ENCODE measurements at regions not wholly inside any gene's neighbourhood (a gene's known extent, or its start where the extent isn't known, plus 50 kb on each side); places are given as distances from the start of the nearest gene placed in this dataset.

DNA sequence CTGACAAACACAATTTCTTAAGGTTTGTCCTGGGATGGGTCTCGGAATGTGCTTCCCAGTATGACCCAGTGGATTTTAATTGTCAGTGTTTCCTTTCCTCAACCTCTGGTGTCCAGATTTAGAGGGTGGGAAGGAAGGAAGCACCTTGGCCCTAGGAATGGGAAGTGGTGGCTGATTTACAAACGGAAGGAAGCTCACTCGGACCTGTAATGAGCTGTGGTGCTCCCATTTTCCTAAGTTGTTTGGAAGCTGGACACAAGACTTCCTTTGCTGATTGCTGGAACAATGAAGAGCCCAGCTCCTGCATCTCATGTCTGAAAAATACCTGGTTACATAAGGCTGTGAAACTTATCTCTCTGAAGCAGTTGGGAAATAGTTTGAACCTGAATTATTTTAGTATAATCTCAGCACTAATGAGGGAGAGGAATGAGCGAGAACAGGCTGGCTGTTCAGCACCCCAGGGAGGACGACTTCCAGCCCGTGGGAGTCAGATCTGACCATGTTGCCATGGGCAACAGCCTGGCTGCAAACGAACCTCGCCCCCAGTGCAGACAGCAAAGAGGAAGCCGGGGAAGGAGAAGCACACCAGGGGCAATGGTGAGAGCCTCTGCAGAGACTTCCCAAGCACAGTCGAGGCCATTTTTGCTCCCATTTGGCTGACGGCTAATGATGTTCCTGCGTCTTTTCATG is 74.4 kb upstream of the ASB18 start:
- H3K9me3 ChIP-seq (ENCODE audit: control insufficient read depth in 1 of 2, low read length in 2 of 2): no peaks in the 10 kb centered on the region
- H3K27me3 ChIP-seq (ENCODE audit: control insufficient read depth in 1 of 2, insufficient read depth in 2 of 2, low read length in 2 of 2): no peaks in the 10 kb centered on the region
- no peaks in the 10 kb centered on the region for H3K36me3 ChIP-seq (ENCODE audit: control insufficient read depth in 1 of 2, insufficient read depth in 2 of 2, low read length in 2 of 2)
- no peak overlapping the region for H3K9ac ChIP-seq (ENCODE audit: low read depth in 1 of 2, low read length in 2 of 2)
- peaks cover 15 to 16% of the 10 kb centered on the region in 2 donors for H3K4me1 ChIP-seq (ENCODE audit: control insufficient read depth in 1 of 2, insufficient read depth in 2 of 2, low read length in 2 of 2)
- no peak overlapping the region for H3K27ac ChIP-seq (ENCODE audit: low read depth, low read length)
- no peak overlapping the region for H3K4me3 ChIP-seq (ENCODE audit: low read depth in 1 of 2, low read length in 2 of 2)

DNA sequence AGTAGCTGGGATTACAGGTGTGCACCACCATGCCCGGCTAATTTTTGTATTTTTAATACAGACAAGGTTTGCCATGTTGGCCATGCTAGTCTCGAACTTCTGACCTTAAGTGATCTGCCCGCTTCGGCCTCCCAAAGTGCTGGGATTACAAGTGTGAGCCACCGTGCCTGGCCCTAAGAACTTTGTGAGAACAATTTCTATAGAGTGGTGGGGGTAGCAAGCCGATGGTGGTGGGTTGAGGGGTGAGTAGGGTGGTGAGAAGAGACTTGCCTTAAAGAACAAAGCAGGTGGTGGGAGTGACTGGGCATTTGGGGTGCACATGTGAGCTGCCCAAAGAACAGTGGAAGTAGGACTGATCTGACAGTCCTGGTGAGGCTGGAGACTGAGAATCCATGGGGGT is 76.0 kb upstream of the ASB18 start:
- no peak overlapping the region for H3K9ac ChIP-seq (ENCODE audit: low read depth in 1 of 2, low read length in 2 of 2)
- no peak overlapping the region for H3K4me3 ChIP-seq (ENCODE audit: low read depth in 1 of 2, low read length in 2 of 2)
- no peaks in the 10 kb centered on the region for H3K27me3 ChIP-seq (ENCODE audit: control insufficient read depth in 1 of 2, insufficient read depth in 2 of 2, low read length in 2 of 2)
- H3K4me1 ChIP-seq (ENCODE audit: control insufficient read depth in 1 of 2, insufficient read depth in 2 of 2, low read length in 2 of 2): peaks cover 15 to 16% of the 10 kb centered on the region in 2 donors
- H3K27ac ChIP-seq (ENCODE audit: low read depth, low read length): no peak overlapping the region
- no peaks in the 10 kb centered on the region for H3K9me3 ChIP-seq (ENCODE audit: control insufficient read depth in 1 of 2, low read length in 2 of 2)
- H3K36me3 ChIP-seq (ENCODE audit: control insufficient read depth in 1 of 2, insufficient read depth in 2 of 2, low read length in 2 of 2): no peaks in the 10 kb centered on the region

DNA sequence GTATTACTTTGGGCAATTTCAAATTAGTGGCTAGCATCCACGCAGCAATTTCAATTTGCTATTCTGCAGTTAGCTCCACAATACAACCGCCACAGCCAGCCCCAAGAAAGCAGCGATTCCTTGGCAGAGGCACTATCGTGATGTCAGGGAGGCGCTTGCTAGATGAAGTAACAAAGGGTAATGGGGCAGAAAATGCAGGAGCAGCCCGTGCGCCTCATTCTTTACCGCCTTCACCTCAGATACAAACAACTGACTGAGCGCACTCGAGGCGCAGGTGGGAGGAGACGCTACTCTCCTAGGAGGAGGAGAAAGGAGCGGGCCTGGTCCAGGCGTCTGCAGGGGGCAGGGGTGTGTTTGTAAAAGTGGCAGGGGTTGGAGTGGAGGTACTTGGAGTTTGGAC is 76.9 kb upstream of the ASB18 start:
- Histone ChIP-seq H3K9me3 (ENCODE audit: control insufficient read depth in 1 of 2, low read length in 2 of 2) (no peaks in the 10 kb centered on the region), H3K9ac (ENCODE audit: low read depth in 1 of 2, low read length in 2 of 2) (no peak overlapping the region), H3K4me3 (ENCODE audit: low read depth in 1 of 2, low read length in 2 of 2) (no peak overlapping the region), H3K4me1 (ENCODE audit: control insufficient read depth in 1 of 2, insufficient read depth in 2 of 2, low read length in 2 of 2) (peaks cover 15 to 16% of the 10 kb centered on the region in 2 donors), H3K27me3 (ENCODE audit: control insufficient read depth in 1 of 2, insufficient read depth in 2 of 2, low read length in 2 of 2) (no peaks in the 10 kb centered on the region), H3K36me3 (ENCODE audit: control insufficient read depth in 1 of 2, insufficient read depth in 2 of 2, low read length in 2 of 2) (no peaks in the 10 kb centered on the region), H3K27ac (ENCODE audit: low read depth, low read length) (no peak overlapping the region)

DNA sequence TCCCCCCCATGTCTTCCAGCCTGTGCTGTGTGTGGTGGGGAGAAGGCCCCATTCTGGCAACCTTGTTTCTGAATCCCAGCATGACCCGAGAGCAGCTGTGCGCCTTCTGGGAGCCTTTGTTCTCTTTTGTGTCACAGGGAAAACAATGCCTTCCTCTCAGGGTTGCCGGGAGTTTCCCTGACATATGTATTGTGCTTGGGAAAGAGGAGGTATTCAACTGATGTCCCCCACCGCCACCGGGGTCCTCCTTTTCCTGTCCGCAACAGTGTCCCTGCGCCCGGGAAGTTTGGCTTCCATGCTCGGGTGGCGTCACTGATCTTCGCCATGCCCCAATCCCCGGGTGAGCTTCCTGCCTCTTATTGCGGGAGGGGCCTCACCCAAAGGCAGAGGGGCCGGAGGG is 77.5 kb upstream of the ASB18 start:
- H3K4me3 ChIP-seq (ENCODE audit: low read depth in 1 of 2, low read length in 2 of 2): no peak overlapping the region
- no peaks in the 10 kb centered on the region for H3K9me3 ChIP-seq (ENCODE audit: control insufficient read depth in 1 of 2, low read length in 2 of 2)
- no peak overlapping the region for H3K9ac ChIP-seq (ENCODE audit: low read depth in 1 of 2, low read length in 2 of 2)
- peaks cover 15 to 16% of the 10 kb centered on the region in 2 donors for H3K4me1 ChIP-seq (ENCODE audit: control insufficient read depth in 1 of 2, insufficient read depth in 2 of 2, low read length in 2 of 2)
- H3K27me3 ChIP-seq (ENCODE audit: control insufficient read depth in 1 of 2, insufficient read depth in 2 of 2, low read length in 2 of 2): no peaks in the 10 kb centered on the region
- no peak overlapping the region for H3K27ac ChIP-seq (ENCODE audit: low read depth, low read length)
- no peaks in the 10 kb centered on the region for H3K36me3 ChIP-seq (ENCODE audit: control insufficient read depth in 1 of 2, insufficient read depth in 2 of 2, low read length in 2 of 2)

DNA sequence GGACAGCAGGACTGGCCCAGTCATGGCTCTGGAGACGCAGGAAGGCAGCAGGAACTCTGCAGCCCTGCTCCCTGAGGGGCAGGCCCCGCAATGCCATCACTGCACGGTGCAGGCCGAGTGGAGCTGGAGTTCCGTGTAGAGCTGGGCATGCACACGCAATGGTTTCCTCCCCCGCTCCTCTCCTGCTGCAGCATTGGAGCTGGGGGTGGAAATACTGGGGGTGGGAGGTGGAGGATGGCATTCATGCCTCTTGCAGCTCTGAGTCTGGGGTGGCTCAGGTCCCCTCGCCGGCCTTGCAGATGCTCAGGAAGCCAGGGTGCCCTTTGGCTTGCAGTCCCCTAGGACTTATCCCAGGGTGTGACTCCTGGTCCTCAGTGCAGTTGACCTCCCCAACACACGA is 78.3 kb upstream of the ASB18 start:
- H3K27me3 ChIP-seq (ENCODE audit: control insufficient read depth in 1 of 2, insufficient read depth in 2 of 2, low read length in 2 of 2): no peaks in the 10 kb centered on the region
- no peak overlapping the region for H3K4me3 ChIP-seq (ENCODE audit: low read depth in 1 of 2, low read length in 2 of 2)
- no peaks in the 10 kb centered on the region for H3K36me3 ChIP-seq (ENCODE audit: control insufficient read depth in 1 of 2, insufficient read depth in 2 of 2, low read length in 2 of 2)
- peaks cover 9 to 10% of the 10 kb centered on the region in 2 donors for H3K4me1 ChIP-seq (ENCODE audit: control insufficient read depth in 1 of 2, insufficient read depth in 2 of 2, low read length in 2 of 2)
- H3K27ac ChIP-seq (ENCODE audit: low read depth, low read length): no peak overlapping the region
- no peak overlapping the region for H3K9ac ChIP-seq (ENCODE audit: low read depth in 1 of 2, low read length in 2 of 2)
- H3K9me3 ChIP-seq (ENCODE audit: control insufficient read depth in 1 of 2, low read length in 2 of 2): no peaks in the 10 kb centered on the region

DNA sequence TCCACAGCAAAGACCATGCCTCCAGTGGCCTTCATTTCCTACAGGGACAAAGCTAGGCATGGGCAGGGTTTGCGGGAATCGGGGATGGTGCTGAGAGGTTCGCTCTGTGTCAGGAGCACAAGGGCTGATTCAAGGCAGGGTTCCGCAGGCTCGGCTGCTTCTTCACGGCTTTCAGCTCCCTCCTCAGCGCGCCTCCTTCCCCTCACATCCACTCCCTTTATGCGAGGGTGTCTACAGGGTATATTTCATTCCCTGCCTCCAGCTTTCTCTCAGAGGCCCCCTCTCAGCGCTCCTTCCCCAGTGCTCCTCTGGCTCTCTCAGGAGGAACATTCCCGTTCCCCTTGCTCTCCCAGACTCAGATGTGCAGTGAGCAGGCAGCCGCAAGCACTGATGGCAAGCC is 78.7 kb upstream of the ASB18 start:
- no peaks in the 10 kb centered on the region for H3K36me3 ChIP-seq (ENCODE audit: control insufficient read depth in 1 of 2, insufficient read depth in 2 of 2, low read length in 2 of 2)
- H3K4me1 ChIP-seq (ENCODE audit: control insufficient read depth in 1 of 2, insufficient read depth in 2 of 2, low read length in 2 of 2): peaks cover 7 to 8% of the 10 kb centered on the region in 2 donors
- no peaks in the 10 kb centered on the region for H3K27me3 ChIP-seq (ENCODE audit: control insufficient read depth in 1 of 2, insufficient read depth in 2 of 2, low read length in 2 of 2)
- H3K4me3 ChIP-seq (ENCODE audit: low read depth in 1 of 2, low read length in 2 of 2): no peak overlapping the region
- H3K27ac ChIP-seq (ENCODE audit: low read depth, low read length): no peak overlapping the region
- no peaks in the 10 kb centered on the region for H3K9me3 ChIP-seq (ENCODE audit: control insufficient read depth in 1 of 2, low read length in 2 of 2)
- H3K9ac ChIP-seq (ENCODE audit: low read depth in 1 of 2, low read length in 2 of 2): no peak overlapping the region

DNA sequence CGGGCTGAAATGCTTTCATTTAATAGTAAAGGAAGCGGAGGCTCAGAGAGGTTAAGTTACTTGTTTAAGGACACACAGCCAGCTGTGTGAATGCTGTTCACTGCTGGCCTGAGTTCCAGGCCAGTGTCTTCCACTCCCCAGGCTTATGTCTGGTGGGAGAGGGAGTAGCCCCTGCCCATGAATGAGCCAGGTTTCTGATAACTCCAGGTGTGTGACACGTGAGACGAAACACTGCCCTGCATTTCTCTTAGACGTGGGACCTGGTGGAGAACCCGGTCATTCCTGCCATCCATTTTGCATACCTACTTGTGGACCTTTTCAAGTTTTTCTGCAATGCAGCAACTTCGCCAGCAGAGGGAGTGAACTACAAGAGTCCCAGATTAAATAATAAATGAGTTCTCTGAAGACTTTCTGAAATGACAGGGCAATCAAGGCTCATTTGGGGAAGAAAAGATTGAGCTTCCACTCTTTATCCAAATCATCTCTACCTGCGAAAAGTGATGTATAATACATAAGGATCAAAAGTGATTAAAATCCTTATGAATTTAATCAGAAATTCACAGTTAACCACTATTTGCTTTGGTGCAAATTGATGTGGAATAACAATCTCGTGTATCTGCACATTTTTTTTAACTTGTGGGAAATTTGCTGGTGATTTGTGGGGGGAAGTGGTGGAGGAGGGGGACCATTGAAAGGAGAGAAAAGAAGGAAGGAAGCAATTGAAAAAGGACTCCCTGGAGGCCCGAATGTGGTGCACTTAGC is 79.4 kb upstream of the ASB18 start:
- no peak overlapping the region for H3K27ac ChIP-seq (ENCODE audit: low read depth, low read length)
- H3K4me3 ChIP-seq (ENCODE audit: low read depth in 1 of 2, low read length in 2 of 2): no peak overlapping the region

DNA sequence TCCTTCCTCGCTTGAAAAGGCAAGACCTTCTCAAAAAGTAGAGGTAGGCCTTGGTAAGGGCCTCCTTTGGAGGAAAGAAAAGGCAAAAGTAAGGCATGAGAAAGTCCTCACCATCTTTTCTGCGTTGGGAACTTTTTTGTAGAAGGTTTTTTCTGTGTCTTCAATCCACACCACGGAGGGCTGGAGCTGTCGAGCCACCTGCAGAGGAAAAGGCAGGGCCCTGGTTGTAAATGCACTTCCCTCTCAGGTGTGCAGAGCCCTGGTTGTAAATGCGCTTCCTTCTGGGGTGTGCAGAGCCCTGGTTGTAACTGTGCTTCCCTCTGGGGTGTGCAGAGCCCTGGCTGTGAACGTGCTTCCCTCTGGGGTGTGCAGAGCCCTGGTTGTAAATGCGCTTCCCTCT is 80.2 kb upstream of the ASB18 start:
- no peak overlapping the region for H3K27ac ChIP-seq (ENCODE audit: low read depth, low read length)
- H3K36me3 ChIP-seq (ENCODE audit: control insufficient read depth in 1 of 2, insufficient read depth in 2 of 2, low read length in 2 of 2): no peaks in the 10 kb centered on the region
- no peaks in the 10 kb centered on the region for H3K4me1 ChIP-seq (ENCODE audit: control insufficient read depth in 1 of 2, insufficient read depth in 2 of 2, low read length in 2 of 2)

More for the DNA sequence above, 79.4 kb upstream of the ASB18 start:
- no peaks in the 10 kb centered on the region for H3K36me3 ChIP-seq (ENCODE audit: control insufficient read depth in 1 of 2, insufficient read depth in 2 of 2, low read length in 2 of 2)
- H3K9me3 ChIP-seq (ENCODE audit: control insufficient read depth in 1 of 2, low read length in 2 of 2): no peaks in the 10 kb centered on the region
- no peaks in the 10 kb centered on the region for H3K27me3 ChIP-seq (ENCODE audit: control insufficient read depth in 1 of 2, insufficient read depth in 2 of 2, low read length in 2 of 2)
- H3K9ac ChIP-seq (ENCODE audit: low read depth in 1 of 2, low read length in 2 of 2): no peak overlapping the region
- H3K4me1 ChIP-seq (ENCODE audit: control insufficient read depth in 1 of 2, insufficient read depth in 2 of 2, low read length in 2 of 2): peaks cover under 1 to 5% of the 10 kb centered on the region in 2 donors

DNA sequence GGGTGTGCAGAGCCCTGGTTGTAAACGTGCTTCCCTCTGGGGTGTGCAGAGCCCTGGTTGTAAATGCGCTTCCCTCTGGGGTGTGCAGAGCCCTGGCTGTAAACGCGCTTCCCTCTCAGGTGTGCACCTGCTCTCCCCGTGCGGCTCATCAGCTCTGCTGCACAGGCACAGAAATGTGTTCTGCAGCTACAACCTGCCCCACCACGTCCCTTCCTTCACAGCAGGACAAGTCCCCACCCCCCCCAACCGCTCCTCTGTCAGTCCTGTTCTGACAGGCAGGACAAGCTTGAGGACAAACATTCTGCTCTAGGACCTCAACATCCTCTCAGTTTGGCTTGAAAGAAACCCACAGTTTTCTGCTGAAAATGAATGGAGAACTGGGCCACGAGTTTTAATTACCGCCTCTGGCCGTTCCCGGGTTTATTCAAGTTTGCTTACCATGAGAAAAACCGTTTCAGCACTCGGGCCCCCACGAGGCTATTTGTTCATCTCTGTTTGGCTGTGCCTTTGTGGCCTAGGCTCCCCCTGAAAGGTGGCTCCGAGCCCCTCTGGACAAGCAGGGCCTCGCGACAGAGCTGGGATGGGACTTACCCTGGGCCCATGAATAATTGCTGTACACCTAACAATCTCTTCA is 81.0 kb upstream of the ASB18 start:
- Histone ChIP-seq H3K9me3 (ENCODE audit: control insufficient read depth in 1 of 2, low read length in 2 of 2) (no peaks in the 10 kb centered on the region), H3K9ac (ENCODE audit: low read depth in 1 of 2, low read length in 2 of 2) (no peak overlapping the region), H3K27me3 (ENCODE audit: control insufficient read depth in 1 of 2, insufficient read depth in 2 of 2, low read length in 2 of 2) (no peaks in the 10 kb centered on the region), H3K4me3 (ENCODE audit: low read depth in 1 of 2, low read length in 2 of 2) (no peak overlapping the region), H3K27ac (ENCODE audit: low read depth, low read length) (no peak overlapping the region), H3K36me3 (ENCODE audit: control insufficient read depth in 1 of 2, insufficient read depth in 2 of 2, low read length in 2 of 2) (no peaks in the 10 kb centered on the region), H3K4me1 (ENCODE audit: control insufficient read depth in 1 of 2, insufficient read depth in 2 of 2, low read length in 2 of 2) (no peaks in the 10 kb centered on the region)

More for the DNA sequence above, 80.2 kb upstream of the ASB18 start:
- Histone ChIP-seq H3K27me3 (ENCODE audit: control insufficient read depth in 1 of 2, insufficient read depth in 2 of 2, low read length in 2 of 2) (no peaks in the 10 kb centered on the region), H3K9ac (ENCODE audit: low read depth in 1 of 2, low read length in 2 of 2) (no peak overlapping the region), H3K9me3 (ENCODE audit: control insufficient read depth in 1 of 2, low read length in 2 of 2) (no peaks in the 10 kb centered on the region), H3K4me3 (ENCODE audit: low read depth in 1 of 2, low read length in 2 of 2) (no peak overlapping the region)

DNA sequence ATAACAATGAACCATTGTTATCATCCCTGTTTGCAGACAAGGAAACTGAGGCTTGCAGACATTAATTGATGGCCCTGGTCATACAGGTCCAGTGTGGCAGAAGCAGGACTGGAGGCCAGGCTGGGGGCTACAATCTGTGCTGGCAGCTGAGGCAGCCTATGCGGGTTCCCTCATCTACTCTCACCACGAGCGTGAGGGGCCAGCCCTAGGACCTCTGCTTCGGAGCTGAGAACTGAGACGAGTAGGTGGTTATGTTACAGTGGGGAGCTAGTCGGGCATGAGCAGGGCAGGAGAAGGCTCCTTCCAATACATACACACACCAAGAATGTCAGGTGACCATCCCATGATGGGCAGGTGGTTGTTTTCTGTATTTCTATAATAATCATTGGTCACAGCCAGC is 82.2 kb upstream of the ASB18 start:
- Histone ChIP-seq H3K27ac (ENCODE audit: low read depth, low read length) (no peak overlapping the region), H3K4me3 (ENCODE audit: low read depth in 1 of 2, low read length in 2 of 2) (no peak overlapping the region), H3K4me1 (ENCODE audit: control insufficient read depth in 1 of 2, insufficient read depth in 2 of 2, low read length in 2 of 2) (no peaks in the 10 kb centered on the region), H3K27me3 (ENCODE audit: control insufficient read depth in 1 of 2, insufficient read depth in 2 of 2, low read length in 2 of 2) (no peaks in the 10 kb centered on the region), H3K9ac (ENCODE audit: low read depth in 1 of 2, low read length in 2 of 2) (no peak overlapping the region), H3K36me3 (ENCODE audit: control insufficient read depth in 1 of 2, insufficient read depth in 2 of 2, low read length in 2 of 2) (no peaks in the 10 kb centered on the region), H3K9me3 (ENCODE audit: control insufficient read depth in 1 of 2, low read length in 2 of 2) (no peaks in the 10 kb centered on the region)

Measured in duodenal mucosa (tissue), 2 donors.